CD4-positive, alpha-beta T cell treated with Interleukin-17A for 4 hours (primary cell): ENCODE measurements at regions not wholly inside any gene's neighbourhood (a gene's known extent, or its start where the extent isn't known, plus 50 kb on each side); places are given as distances from the start of the nearest gene placed in this dataset.
"Not testable (repeated sequence)": the region's sequence is repeated elsewhere in the genome, so short reads cannot be mapped to it uniquely, and the experiment has no call there.

Experiments used
- DNase-seq: peaks from one replicate; pipeline ENCODE4 v3.0.0-alpha.2; 2020; ENCODE audit warnings: mixed read lengths

DNA sequence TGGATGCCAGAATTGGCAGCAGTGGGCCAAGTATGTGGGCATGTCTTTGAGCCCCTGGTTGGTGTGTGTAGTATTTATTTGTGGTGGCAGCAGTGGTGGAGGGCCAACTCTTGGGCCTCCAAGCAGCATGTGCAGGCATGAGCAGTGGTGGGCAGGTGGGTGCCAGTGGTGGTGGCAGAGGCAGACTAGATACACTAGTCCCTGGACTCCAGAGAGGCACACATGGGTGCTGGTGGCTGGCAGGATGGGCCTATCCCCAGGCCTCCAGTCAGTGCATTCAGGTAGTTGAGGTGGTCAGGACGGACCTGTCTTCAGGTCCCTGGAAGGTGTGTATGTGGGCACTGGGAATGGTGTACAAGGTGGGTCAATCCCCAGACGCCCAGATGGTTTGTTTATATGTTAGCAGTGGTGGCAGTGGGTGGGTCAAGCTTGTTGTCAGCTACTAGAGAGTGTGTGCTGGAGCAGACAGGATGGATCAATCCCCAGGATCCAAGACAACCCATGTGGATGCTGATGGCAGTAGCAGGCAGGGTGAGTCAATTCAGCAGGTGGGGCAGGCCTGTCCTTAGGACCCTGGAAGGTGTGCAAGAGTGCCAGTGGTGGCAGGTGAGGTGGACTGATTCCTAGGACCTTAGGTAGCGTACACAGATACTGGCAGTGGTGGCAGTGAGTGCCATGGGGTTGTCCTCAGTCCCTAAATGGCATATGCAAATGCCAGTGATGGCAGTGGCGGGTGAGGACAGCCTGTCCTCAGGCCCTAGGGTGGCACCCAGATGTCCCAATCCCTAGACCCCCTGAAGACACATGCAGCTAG is 294.3 kb downstream of the RPS24 start:
- DNase-seq = no peak

DNA sequence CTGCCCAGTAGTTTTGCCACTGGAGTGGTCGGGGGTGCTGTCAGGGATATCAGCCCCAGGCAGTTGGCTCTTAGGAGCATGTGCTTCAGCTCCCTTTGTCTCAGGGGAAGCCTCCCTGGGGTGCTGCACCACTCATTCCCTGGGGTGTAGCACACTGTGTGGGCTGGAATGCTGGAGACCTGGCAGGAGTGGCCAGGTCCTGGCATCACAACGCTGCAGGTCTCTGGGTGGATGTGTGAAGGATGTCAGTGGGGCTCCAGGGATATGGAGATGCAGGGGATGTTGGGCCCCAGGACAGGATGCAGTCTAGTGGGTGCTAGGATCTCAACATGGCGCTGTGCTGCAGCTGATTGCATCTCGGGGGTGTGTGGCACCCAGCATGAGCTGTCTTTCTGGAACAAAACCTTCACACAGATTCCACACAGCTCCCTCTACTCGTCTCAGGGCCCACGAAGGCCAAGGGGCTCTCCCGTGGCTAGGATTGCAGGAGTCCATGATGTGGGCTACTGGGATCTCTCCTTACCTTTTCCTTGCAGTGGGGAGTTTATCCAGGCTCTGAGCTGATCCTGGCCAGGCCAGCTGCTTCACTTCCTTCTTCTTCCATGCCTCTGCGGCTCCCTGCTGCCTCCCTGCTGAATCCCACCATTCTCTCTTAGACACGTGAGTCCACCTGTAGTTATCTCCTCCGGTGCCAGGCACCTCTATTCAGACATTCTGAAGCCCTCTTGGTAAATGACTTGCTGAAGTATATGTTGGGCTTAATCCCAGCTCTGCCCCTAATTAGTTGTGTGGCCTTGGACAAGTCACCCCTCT is 295.1 kb downstream of the RPS24 start:
- no peak for DNase-seq

DNA sequence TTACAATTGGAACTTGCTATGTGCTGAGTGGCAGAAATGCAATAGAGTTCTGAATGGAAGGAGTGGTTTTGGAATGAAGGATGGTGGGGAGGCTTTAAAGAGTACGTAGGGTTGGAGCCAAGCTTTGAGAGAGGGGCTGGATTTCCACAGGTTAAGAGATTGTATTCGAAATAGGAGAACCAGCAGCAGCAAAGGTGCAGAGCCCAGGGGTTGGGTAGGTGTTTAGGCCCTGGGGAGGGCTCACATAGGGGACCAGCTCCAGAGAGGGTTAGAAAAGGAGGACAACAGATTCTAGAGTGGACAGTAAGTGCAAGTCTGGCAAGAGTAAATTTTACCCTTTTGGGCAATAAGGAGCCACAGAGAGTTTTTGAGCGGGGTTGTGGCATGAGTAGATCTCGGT is 297.2 kb downstream of the RPS24 start:
- no peak for DNase-seq

DNA sequence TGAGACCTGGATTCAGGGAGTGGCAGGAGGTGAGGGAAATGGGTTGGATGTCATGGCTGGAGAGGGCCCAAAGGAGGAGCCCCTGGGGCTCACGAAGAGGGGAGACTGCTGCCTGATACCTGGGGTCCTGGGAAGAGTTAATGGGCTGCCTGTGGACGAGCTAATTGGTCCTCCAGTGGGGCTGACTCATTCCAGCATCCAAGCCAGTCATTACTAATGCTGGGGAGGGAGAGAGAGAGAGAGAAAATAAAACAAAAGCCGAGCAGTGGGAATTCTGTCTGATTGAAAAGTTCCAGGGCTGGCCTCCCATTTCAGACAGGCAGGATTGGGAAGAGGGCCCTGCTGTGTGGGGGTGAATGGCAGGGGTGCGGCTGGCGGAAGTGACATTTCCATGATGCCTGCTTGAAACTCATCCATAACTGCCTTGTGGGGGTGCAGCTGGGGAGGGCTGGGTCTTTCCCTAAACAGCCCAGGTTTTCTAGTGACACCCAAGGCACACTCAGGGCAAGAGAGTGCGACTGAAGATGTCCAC is 297.8 kb downstream of the RPS24 start:
- no peak for DNase-seq

DNA sequence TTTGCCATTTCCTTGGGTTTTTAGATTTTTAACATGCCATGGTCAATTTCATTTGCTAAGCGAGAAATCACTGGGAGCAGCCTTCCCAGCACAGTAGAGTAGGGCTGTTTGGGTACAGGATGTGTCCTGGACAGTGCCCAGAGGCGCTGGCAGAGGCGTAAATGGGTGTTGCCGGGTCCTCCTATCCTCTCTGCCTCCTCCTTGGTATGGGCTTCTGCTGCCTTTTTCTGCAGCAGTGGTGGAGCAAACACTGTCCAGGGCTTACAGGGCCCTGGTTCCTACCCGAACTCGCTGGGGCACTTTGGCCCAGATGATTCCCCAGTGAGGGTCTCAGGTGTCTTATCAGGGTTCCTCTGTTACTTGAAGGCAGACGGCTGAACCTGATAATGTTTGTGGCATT is 298.3 kb downstream of the RPS24 start:
- DNase-seq = no peak

DNA sequence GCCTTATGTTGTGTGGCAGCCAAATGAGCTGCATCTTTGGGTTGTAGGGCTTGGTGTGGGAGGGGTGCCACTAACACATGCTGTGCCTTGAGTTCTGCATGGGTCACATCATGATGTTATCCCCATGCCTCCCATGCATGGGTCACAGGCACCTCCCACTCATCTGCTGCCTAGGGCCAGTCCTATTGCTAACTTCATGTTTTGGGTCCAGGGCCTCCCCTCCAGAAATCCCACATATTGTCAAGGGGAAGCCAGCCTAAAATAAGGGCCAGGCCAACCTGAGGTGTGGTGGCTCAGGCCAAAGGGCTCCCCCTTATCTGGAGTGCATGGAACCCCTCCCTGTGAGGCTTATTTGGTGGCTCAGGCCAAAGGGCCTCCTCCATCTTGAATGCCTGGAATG is 299.0 kb downstream of the RPS24 start:
- DNase-seq = no peak

DNA sequence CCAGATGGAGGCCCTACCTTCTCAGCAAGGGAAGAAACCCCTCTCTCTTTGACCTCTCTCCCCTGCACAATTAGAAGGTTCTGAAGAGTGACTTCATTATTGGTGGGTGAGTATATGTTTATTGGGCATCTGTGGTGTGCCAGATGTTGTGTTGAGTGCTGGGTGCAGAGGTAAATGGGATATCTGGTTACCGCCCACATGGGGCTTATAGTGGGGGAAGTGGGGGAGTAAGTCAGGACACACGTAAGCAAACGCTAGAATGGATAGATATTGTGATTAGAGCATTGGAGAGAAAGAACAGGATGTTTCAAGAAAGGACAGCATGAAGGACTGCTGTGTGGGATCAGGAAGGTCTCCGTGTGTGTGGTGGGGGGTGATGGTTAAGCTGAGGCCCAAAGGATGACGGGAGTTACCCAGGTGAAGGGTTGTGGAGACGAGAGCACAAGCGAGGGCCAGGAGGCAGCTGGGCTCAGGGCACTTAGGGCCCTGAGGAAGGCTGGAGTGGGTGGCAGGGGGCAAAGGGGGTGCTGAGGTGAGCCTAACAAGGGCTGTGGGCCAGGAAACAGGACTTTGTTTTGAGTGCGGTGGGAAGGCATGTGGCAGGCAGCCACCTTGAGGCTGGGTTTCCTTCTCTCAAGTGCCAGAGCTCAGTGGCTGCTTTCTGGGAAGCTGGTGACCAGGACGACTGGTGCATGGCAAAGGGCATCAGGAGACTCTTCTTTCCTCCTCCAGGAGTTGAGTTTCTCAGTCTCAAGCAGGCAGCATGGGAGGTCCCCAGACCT is 299.9 kb downstream of the RPS24 start:
- DNase-seq = no peak

DNA sequence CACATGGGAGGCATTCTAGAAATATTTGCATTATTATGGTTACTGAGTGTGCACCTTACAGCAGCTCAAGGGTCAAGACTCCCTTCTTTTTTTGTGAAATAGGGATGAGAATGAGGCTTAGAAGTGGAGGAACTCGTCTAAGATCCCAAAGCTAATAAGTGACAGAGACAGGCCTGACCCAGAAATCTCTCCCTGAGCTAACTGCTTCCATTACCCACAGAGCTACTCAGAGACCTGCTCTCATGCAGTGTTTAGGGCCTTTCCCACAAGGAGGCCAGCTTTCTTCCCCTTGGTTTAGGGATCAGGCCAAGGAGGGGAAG is 301.7 kb downstream of the RPS24 start:
- DNase-seq = no peak

DNA sequence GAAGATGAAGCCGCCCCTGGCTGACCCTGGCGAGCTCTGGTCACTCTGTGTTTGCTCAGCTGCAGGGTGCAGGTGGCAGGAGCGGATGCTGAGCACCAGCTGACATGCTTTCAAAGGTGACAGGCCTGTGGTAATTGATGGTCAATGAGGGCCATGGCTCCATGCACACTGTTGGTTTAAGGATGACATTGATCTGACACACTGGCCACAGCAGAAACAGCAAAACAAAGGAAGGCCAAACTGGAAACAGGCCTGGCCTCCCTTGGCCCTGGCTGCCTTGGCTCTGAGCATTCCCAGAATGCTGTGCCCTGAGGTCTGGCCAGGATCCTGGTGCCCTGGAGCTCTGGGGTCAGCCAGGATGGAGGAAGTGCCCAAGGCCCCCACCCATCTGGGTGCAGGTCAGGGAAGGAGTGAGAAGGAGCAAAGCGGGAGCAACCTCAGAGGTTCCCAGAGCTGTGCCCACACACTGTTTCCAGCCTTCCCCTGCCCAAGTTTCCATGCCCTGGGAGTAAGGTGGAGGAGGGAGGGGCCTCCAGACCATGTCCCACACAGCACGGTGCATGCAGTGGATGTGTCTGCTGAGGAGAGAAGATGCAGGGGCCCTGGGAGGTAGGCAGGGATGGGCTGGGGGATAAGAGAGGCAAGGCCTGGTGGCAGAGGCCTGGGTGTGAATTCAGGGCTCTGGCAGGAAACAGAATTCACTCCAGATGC is 302.2 kb downstream of the RPS24 start:
- DNase-seq = no peak

DNA sequence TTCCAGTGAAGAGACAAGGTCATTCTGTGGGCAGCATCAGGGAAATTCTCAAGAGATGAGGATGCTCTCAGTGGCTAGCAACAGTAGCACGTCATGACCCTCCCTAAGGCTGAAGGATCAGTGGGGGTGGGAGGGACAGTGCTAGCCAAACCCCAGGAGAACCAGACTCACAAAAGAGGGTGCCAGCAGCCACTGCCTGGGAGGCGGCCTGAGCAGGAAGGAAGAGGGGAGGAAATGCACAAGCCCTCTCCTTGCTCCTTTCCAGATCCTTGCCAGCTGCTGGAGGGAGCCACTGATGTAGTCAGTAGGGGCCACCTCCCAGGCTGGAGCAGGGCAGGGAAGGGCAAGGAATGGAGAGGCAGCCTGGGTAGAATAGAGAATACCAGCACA is 302.7 kb downstream of the RPS24 start:
- DNase-seq = no peak

DNA sequence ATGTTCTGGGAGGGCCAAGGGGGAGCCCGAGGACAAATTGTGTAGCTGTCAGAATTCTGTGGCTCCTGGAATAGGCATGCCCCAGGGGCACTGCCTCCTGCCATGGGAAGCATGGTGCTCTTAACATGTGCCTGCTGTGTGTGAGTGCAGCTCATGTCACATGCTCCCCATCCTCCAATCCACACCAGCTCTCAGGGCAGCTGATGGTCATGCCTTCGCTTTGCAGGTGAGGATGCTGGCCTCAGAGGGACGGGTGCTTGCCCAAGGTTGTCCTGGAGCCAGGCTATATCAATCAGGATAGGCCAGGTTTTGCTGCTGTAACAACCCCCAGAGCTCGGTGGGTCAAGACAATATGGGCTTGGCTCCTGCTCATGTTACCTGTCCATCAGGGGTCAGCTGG is 303.4 kb downstream of the RPS24 start:
- no peak for DNase-seq

DNA sequence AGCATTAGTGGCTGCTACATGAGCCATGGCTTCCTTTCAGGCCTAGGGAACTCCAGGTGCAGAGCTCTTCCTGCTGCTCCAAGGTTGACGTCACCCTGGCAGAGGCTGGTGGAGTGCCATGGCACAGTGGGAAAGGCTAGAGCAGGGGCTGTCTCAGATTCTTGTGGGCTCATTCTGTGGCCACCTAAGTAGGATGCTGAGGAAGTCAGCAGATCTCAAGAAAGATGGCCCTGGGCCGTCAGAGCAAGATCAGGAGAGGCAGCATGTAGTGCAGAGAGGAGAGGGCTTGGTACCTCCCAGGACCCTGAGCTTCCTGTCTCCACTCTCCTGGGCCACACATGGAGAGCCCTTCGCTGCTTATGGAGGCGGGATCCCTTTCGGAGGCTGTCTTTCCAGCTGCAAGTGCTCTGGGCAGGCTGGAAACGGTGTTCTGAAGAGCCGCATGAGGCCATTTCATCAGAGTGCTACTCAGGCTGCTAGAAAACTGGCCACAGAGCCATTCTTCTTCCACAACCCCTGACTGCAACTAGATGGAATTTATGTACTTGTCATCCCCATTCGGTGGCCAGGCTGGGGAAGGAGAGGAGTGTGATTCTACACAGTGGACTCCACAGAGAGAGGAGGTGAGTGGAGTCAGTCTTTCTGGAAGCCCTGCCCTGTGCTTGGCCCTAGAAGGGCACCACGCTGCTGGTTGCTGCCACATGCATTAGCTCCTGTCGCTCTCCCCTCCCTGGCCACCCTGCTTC is 304.2 kb downstream of the RPS24 start:
- DNase-seq = no peak

DNA sequence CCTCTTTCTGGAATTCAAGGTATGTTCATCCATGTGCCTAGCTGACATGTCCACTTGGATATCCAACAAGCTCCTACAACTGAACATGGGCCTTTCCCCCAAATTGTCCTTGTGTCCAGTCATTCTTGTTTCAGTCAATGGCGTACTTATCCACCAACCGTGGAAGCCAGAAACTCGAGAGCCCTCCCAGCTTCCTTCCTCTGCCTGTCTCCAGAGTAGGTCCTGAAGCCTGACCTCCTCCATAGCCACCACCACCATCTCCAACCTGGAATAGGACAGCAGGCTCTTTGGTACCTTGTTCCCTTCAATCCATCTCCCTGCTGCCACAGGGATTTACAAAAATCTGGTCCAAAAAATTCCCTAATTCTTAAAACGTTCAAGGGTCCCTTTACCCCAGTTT is 305.1 kb downstream of the RPS24 start:
- DNase-seq = no peak

DNA sequence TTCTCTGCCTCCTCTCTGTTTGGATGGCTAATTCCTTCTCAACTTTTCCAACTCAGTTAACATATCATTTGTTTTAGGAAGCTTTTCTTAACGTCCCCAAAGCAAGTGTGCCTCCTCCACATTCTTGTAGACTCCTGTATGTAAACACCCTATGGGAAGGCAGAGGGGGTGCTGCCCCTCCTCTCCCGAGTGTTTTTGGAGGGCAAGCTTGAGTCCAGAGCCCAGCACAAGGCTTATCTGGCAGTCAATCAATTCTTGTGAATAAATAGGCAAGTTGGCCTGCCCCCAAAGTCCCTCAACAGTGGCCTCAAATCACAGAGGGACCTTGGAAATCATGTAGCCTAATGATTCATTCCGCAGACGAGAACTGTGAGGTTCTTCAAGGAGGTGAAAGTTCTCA is 305.6 kb downstream of the RPS24 start:
- DNase-seq = no peak

DNA sequence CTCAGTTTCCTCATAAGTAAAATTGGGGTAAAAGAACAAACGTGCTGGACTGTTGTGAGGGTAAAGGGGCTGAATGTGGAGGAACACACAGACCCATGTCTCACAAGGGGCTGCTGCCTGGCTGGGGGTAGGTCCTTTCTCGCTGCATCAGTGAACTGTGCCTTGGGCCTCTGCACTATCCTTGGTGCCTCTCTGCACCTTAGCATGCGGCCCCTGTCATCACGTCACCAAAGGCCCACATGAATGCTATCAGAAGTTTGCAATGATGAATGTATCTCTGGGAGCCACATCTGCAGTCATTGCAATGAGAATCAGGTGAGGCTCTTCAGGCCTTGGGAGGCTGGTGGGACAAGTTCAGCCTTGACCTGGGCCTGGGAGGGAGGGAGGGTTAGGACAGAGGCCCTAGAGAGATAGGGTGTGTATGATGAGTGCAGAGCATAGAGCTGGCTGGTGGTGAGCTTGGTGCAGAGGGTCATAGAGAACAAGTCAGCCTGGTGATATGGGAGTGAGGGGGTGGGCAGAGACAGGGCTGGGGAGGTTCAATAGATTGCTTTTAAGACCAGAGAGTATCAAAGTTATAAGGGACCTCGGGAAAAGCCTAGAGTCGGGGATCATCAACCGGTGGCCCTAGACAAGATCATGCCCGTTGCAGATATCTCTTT is 308.4 kb downstream of the RPS24 start:
- DNase-seq = no peak

DNA sequence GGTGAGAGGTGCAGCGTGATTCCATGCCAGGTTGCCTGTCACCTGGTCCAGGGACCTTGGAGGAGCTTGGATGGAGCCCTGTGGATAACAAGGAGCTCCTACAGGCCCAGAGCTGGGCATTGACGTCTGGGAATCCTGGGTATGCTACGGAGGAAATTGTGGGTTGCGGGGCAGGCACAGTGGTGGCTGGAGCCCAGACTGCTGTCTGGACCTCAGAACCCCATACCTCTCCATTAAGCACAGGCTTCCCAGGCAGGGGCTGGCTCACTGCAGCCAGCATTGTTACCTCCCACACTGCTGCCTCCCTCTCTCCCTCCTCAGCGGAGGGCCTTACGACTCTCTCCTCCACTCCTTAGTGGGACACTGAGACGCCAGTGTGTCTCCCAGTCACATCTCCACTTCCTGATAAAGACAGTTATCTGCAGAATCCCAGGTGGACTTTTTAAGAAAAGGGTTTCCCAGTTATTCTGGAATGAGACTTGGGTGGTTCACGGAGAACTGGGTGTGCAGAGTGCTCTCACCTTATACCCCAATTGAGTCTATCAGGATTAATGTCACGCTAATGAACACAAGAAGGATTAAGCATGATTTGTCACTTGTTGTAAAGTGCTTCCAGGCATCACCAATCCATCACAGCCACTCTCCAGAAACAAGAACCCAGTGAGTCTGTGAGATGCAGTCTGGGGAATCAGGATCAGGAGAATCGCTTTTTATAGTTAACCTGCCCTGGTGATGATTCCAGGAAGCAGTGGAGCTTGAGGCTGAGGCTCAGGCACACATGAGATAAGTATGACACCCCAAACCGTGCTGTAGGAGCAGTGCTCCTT is 309.4 kb downstream of the RPS24 start:
- DNase-seq = no peak

DNA sequence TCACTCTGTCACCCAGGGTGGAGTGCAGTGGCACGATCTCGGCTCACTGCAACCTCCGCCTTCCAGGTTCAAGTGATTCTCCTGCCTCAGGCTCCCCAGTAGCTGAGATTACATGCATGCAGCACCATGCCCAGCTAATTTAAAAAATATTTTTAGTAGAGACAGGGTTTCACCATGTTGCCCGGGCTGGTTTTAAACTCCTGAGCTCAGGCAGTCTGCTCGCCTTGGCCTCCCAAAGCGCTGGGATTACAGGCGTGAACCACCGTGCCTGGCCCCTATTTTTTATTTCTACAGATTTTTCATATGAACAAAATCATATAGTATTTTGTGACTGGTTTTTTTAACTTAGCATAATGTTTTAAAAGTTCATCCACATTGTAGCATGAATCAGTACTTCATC is 310.6 kb downstream of the RPS24 start:
- not testable (repeated sequence) for DNase-seq

DNA sequence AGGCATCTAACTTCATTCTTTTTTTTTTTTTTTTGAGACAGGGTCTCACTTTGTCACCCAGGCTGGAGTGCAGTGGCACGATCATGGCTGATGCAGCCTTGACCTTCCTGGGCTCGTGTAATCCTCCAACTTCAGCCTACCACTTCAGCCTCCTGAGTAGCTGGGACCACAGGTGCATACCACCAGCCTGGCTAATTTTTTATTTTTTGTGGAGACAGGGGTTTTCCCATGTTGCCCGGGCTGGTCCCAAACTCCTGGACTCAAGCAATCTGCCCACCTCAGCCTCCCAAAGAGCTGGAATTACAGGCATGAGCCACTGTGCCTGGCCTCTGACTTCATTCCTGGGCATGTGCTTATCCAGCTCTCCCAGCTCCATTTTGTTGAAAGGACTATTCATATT is 311.9 kb downstream of the RPS24 start:
- not testable (repeated sequence) for DNase-seq

DNA sequence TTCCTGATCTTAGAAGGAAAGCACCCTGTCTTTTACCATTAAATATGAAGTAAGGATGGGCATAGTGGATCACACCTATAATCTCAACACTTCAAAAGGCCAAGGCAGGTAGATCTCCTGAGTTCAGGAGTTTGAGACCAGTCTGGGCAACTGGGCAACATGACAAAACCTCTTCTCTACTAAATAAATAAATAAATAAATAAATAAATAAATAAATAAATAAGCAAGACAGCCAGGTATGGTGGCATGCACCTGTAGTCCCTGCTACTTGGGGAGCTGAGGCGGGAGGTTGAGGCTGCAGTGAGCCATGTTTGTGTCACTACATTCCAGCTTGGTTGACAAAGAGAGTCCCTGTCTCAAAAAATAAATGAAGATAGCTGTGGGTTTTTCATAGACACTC is 313.1 kb downstream of the RPS24 start:
- DNase-seq = no peak

DNA sequence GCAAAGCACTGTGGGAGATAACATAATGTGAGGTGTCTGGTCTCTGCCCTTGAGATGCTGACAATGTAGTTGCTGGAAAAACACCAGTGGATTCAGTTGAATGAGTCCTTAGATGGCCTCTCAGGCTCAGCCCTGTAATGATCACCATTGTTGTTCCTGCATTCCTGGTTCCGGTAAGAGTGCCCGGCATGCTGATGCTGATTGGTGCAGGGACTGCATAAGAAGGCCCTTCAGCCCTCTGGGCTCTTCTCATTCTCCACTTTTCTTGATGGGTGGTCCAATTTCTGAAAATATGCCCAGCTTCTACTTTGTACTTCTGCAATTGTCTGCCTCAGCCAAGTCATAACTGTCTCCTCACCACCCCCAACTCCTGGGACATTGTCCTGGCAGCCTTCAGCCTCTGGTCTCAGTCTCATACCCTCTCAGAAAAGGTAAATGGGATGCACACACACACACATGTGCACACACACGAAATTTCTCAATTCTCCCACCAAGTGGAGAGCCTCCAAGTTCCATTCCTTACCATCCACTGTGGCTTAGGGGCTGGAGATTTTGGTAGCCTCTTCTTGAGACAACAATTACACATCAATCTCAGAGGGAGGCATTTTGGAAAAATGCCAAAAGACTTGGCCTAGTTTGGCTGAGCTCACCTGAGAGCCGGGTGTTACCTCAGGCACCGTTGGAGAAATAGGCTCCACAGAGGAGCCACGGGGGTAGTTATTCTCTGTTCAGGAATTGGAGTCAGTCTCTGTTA is 314.9 kb downstream of the RPS24 start:
- no peak for DNase-seq
